ENCODE measurements at regions not wholly inside any gene's neighbourhood (a gene's known extent, or its start where the extent isn't known, plus 50 kb on each side); places are given as distances from the start of the nearest gene placed in this dataset.

DNA sequence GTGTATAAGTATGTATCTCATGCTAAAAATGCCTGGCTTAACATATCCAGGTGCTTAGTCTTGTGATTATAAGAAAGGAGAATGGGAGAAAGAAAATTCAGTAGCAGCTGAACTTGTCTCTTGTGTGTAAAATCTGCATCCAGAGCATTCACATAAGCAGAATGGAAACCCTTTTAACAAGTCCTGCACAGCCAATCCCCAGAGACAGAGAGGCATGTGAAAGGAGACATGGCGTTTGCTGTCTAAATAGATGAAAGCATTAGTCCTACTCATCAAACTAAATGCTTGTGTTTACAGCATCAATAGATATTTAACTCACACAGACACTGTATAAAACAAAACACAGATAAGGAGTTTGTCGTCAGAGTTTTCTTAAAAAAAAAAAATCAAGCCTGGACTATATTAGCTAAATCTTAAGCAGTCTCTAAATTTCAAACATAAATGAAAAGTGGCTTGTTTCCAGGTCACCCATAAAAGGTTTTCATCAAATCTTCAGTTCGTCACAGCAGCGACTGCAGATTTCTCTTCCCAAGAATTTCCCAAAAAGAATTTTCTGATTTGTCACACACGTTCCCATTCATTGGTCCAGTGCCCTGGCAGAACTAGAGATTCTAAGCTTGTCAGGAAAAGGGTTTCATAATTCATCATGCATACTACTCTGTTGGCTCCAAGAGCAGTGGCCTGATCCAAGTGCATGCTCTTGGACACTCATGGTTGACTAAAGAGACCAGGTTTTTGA lies 249.2 kb downstream of the BTG1 start:
- H3K4me3 ChIP-seq (ENCODE audit: low read depth, low read length): no peak overlapping the region
- H3K27me3 ChIP-seq (ENCODE audit: control insufficient read depth, insufficient read depth, low read length): no peaks in the 10 kb centered on the region
- TF ChIP-seq, protein P1, sequence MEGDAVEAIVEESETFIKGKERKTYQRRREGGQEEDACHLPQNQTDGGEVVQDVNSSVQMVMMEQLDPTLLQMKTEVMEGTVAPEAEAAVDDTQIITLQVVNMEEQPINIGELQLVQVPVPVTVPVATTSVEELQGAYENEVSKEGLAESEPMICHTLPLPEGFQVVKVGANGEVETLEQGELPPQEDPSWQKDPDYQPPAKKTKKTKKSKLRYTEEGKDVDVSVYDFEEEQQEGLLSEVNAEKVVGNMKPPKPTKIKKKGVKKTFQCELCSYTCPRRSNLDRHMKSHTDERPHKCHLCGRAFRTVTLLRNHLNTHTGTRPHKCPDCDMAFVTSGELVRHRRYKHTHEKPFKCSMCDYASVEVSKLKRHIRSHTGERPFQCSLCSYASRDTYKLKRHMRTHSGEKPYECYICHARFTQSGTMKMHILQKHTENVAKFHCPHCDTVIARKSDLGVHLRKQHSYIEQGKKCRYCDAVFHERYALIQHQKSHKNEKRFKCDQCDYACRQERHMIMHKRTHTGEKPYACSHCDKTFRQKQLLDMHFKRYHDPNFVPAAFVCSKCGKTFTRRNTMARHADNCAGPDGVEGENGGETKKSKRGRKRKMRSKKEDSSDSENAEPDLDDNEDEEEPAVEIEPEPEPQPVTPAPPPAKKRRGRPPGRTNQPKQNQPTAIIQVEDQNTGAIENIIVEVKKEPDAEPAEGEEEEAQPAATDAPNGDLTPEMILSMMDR (IDR thresholded peaks at IDR 0.05; ENCODE audit: insufficient read depth, low read length, poor library complexity, severe bottlenecking): no peak
- DNase-seq (ENCODE audit: low read depth): no peak
- no peaks in the 10 kb centered on the region for H3K36me3 ChIP-seq (ENCODE audit: control insufficient read depth, insufficient read depth, low read length)

DNA sequence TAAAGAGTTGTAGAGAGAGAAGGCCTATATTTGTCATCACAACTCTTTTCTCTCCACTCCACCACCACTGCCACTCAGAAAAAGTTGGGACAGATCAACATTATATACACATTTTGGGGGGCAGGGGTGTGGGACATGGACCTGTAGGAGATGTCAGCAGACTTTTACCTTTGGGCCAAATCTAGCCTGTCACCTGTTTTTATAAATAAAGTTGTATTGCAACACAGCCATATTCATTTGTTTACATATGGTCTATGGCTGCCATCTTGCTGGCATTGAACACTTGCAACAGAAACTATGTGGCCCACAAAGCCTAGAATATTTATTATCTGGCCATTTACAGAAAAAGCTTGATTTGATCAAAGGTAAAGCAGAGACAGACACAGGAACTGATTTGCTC lies 250.7 kb downstream of the BTG1 start:
- H3K27me3 ChIP-seq (ENCODE audit: control insufficient read depth, insufficient read depth, low read length): no peaks in the 10 kb centered on the region

DNA sequence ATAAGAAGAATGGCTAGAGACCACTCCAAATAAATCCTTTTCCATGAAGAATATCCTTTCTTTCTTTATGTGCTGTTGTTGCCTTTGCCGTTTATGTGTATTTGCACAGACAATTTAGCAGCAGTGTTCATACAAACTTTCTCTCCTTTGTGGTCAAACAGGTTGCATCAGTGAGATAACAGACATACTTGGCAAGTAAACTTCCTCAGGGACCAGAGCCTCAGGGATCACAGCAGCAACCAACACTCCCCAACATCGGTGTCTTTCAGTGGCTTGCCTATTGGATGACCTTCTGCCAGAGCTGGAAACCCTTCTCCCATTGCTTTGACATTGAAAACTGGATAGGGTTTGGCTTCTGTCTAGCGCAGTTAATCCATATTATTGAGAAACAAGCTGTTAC lies 252.2 kb downstream of the BTG1 start:
- no peaks in the 10 kb centered on the region for H3K27me3 ChIP-seq (ENCODE audit: control insufficient read depth, insufficient read depth, low read length)
- H3K4me3 ChIP-seq (ENCODE audit: low read depth, low read length): no peak overlapping the region
- TF ChIP-seq, protein P1 (IDR thresholded peaks at IDR 0.05; ENCODE audit: insufficient read depth, low read length, poor library complexity, severe bottlenecking): no peak
- DNase-seq (ENCODE audit: low read depth): no peak
- no peaks in the 10 kb centered on the region for H3K36me3 ChIP-seq (ENCODE audit: control insufficient read depth, insufficient read depth, low read length)

More for the DNA sequence above, 250.7 kb downstream of the BTG1 start:
- DNase-seq (ENCODE audit: low read depth): no peak
- Histone ChIP-seq H3K4me3 (ENCODE audit: low read depth, low read length) (no peak overlapping the region), H3K36me3 (ENCODE audit: control insufficient read depth, insufficient read depth, low read length) (no peaks in the 10 kb centered on the region)
- TF ChIP-seq, protein P1 (IDR thresholded peaks at IDR 0.05; ENCODE audit: insufficient read depth, low read length, poor library complexity, severe bottlenecking): no peak

DNA sequence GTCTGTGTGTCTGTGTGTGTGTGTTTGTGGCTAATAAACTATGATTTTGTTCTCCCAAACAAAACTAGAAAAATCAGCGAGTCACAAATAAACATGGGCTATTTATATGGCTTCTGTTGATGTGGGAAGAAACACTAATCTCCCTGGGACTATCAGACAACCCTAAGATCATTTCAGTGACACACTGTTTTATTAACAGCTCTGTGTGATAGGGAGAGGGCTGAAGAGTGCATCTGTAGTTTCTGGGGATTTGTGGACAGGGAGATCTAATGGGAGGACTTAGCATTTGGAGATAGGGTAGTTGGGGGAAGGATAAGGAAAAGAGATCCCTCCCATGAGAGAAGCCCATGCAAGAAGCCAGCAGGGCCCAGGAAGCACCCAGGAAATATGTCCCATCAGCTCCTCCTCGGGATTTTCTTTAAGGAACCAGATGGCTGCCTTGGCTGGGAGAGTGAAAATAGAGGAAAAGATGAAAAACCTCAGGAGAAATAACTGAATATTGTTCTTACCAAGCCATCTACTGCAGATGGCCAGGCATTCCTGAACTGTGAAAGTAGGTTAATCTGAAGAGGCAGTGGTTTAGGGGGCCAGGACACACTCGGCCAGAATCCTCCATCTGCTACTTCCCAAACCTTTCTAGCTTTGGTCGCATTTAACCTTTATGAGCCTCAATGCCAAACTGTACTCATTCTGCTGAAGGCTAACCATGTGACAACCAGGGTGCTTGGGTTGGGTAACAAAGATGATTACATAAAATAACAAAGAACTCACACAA lies 253.4 kb downstream of the BTG1 start:
- DNase-seq (ENCODE audit: low read depth): no peak
- Histone ChIP-seq H3K36me3 (ENCODE audit: control insufficient read depth, insufficient read depth, low read length) (no peaks in the 10 kb centered on the region), H3K27me3 (ENCODE audit: control insufficient read depth, insufficient read depth, low read length) (no peaks in the 10 kb centered on the region), H3K4me3 (ENCODE audit: low read depth, low read length) (no peak overlapping the region)
- TF ChIP-seq, protein P1 (IDR thresholded peaks at IDR 0.05; ENCODE audit: insufficient read depth, low read length, poor library complexity, severe bottlenecking): no peak

DNA sequence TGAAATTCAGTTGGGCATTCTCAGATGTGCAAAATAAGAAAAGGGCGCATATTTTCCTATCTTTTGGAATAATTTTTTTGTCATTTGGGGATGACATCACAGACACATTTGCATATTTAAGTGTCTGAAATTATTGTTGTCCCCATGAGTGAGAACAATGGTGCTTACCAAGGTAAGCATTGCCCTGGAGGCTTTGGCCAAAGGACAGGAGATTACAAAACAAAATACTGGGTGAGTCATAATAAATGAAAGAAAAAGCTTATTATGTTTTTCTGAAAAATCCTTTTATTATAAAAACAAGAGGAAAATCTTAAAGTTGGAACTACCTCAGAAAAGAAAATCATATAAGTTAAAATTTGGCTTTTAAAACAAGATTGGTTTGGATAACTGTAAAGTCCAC lies 254.9 kb downstream of the BTG1 start:
- Histone ChIP-seq H3K4me3 (ENCODE audit: low read depth, low read length) (no peak overlapping the region), H3K36me3 (ENCODE audit: control insufficient read depth, insufficient read depth, low read length) (no peaks in the 10 kb centered on the region), H3K27me3 (ENCODE audit: control insufficient read depth, insufficient read depth, low read length) (no peaks in the 10 kb centered on the region)
- DNase-seq (ENCODE audit: low read depth): no peak
- TF ChIP-seq, protein P1 (IDR thresholded peaks at IDR 0.05; ENCODE audit: insufficient read depth, low read length, poor library complexity, severe bottlenecking): no peak
